PFSK-1 (cell line): ENCODE measurements at regions not wholly inside any gene's neighbourhood (a gene's known extent, or its start where the extent isn't known, plus 50 kb on each side); places are given as distances from the start of the nearest gene placed in this dataset.

Experiments
- FOXP2 ChIP-seq: optimal IDR thresholded peaks from 2 replicates; pipeline ENCODE3; 2011; ENCODE audit warnings: borderline replicate concordance, control low read depth, inconsistent platforms; ENCODE audit not compliant: insufficient read depth; ENCODE audit errors: extremely low read length, extremely low read depth
- POLR2AphosphoS5 ChIP-seq: IDR thresholded peaks from 2 replicates; pipeline ENCODE4 v1.6.1; 2012; ENCODE audit warnings: low read depth, mild to moderate bottlenecking, control low read depth, low read length, moderate library complexity
- REST ChIP-seq, 2 experiments: IDR thresholded peaks; 2 replicates each; pipeline versions ENCODE4 v1.6.1 to v1.8.0; 2011 to 2012; ENCODE audit warnings: low read depth in 2 of 2, low read length in 2 of 2, control low read depth in 1 of 2, inconsistent platforms in 1 of 2, mild to moderate bottlenecking in 1 of 2, moderate library complexity in 1 of 2; ENCODE audit not compliant: insufficient read depth in 1 of 2
- SIN3A ChIP-seq: IDR thresholded peaks from 2 replicates; pipeline ENCODE4 v1.6.1; 2012; ENCODE audit warnings: mild to moderate bottlenecking, low read length, moderate library complexity, borderline replicate concordance; ENCODE audit not compliant: insufficient read depth
- TAF1 ChIP-seq: IDR thresholded peaks from 2 replicates; pipeline ENCODE4 v1.6.1; 2012; ENCODE audit warnings: low read length, control low read depth, borderline replicate concordance; ENCODE audit not compliant: insufficient read depth

- TF ChIP-seq SIN3A (no peak), TAF1 (no peak), REST (IDR thresholded peaks at IDR 0.05; ENCODE audit: insufficient read depth in 1 of 2, low read depth in 2 of 2, low read length in 2 of 2) (no peak), FOXP2 (no peak), POLR2AphosphoS5 (no peak)
Observed at GRCh38 chr7:25408012-25408687, 179.9 kb upstream of the NPVF start.

GRCh38 chr7:25408876-25409275 is 180.6 kb upstream of the NPVF start:
- TF ChIP-seq TAF1 (no peak), SIN3A (no peak), POLR2AphosphoS5 (no peak), REST (IDR thresholded peaks at IDR 0.05; ENCODE audit: insufficient read depth in 1 of 2, low read depth in 2 of 2, low read length in 2 of 2) (no peak), FOXP2 (no peak)

GRCh38 chr7:25409897-25410636 is 181.8 kb upstream of the NPVF start:
- no peak for TF ChIP-seq POLR2AphosphoS5
- no peak for TF ChIP-seq TAF1
- no peak for TF ChIP-seq SIN3A
- TF ChIP-seq FOXP2, result no peak
- no peak for TF ChIP-seq REST (IDR thresholded peaks at IDR 0.05; ENCODE audit: insufficient read depth in 1 of 2, low read depth in 2 of 2, low read length in 2 of 2)

- TF ChIP-seq SIN3A, result no peak
- no peak for TF ChIP-seq FOXP2
- TF ChIP-seq TAF1, result no peak
- TF ChIP-seq POLR2AphosphoS5, result no peak
- no peak for TF ChIP-seq REST (IDR thresholded peaks at IDR 0.05; ENCODE audit: insufficient read depth in 1 of 2, low read depth in 2 of 2, low read length in 2 of 2)
Observed at GRCh38 chr7:25420771-25421170, 192.5 kb upstream of the NPVF start.
